Nephron (organoid): ENCODE measurements at regions not wholly inside any gene's neighbourhood (a gene's known extent, or its start where the extent isn't known, plus 50 kb on each side); places are given as distances from the start of the nearest gene placed in this dataset.
"Not testable (repeated sequence)": the region's sequence is repeated elsewhere in the genome, so short reads cannot be mapped to it uniquely, and the experiment has no call there.

ENCODE experiments used
- H3K27ac Mint-ChIP-seq, 3 experiments: 2 replicates each; pipeline ENCODE4 v1.8.0; 2020; ENCODE audit warnings: mixed read lengths in 3 of 3, mild to moderate bottlenecking in 2 of 3, moderate library complexity in 1 of 3
- H3K27me3 Mint-ChIP-seq: 2 replicates; pipeline ENCODE4 v1.8.0; 2021; ENCODE audit warnings: low read depth, mild to moderate bottlenecking, moderate library complexity, mixed read lengths
- H3K36me3 Mint-ChIP-seq: 2 replicates; pipeline ENCODE4 v1.8.0; 2020; ENCODE audit warnings: low read depth, mixed read lengths
- H3K4me1 Mint-ChIP-seq: 2 replicates; pipeline ENCODE4 v1.8.0; 2020; ENCODE audit warnings: mixed read lengths
- H3K4me3 Mint-ChIP-seq, 3 experiments: 2 replicates each; pipeline ENCODE4 v1.8.0; 2020; ENCODE audit warnings: mild to moderate bottlenecking in 3 of 3, mixed read lengths in 3 of 3, moderate library complexity in 2 of 3
- H3K9me3 Mint-ChIP-seq: 2 replicates; pipeline ENCODE4 v1.8.0; 2020; ENCODE audit warnings: mixed read lengths
- CTCF ChIP-seq, 3 experiments: fragments of 200-600 bp; sonication (generic); IDR thresholded peaks; one replicate each; pipeline ENCODE4 v1.5.0; 2021; ENCODE audit warnings: antibody characterized with exemption in 3 of 3; ENCODE audit not compliant: unreplicated experiment in 3 of 3

GRCh38 chr7:68088879-68089278 is 1092.2 kb downstream of the TYW1 start:
- Mint-ChIP-seq H3K27me3 (peaks cover 21% of the 10 kb centered on the region), H3K9me3 (peaks cover 27% of the 10 kb centered on the region)
- TF ChIP-seq CTCF (IDR thresholded peaks at IDR 0.05; ENCODE audit: unreplicated experiment in 3 of 3) = no peak

DNA sequence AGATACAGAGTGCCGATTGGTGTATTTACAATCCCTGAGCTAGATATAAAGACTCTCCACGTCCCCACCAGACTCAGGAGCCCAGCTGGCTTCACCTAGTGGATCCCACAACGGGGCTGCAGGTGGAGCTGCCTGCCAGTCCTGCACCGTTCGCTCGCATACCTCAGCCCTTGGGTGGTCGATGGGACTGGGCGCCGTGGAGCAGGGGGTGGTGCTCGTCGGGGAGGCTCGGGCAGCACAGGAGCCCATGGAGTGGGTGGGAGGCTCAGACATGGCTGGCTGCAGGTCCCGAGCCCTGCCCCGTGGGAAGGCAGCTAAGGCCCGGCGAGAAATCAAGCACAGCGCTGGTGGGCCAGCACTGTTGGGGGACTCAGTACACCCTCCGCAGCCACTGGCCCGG is 1093.6 kb downstream of the TYW1 start:
- Mint-ChIP-seq H3K9me3 (peaks cover 20% of the 10 kb centered on the region), H3K27me3 (peaks cover 17% of the 10 kb centered on the region)
- H3K36me3 Mint-ChIP-seq, H3K4me1 Mint-ChIP-seq, H3K4me3 Mint-ChIP-seq, H3K27ac Mint-ChIP-seq: not testable (repeated sequence)

More at GRCh38 chr7:68088879-68089278, 1092.2 kb downstream of the TYW1 start:
- Mint-ChIP-seq H3K4me3 (no peak overlapping the region), H3K4me1 (no peaks in the 10 kb centered on the region), H3K27ac (no peak overlapping the region), H3K36me3 (peaks cover 3% of the 10 kb centered on the region)

- Mint-ChIP-seq H3K9me3 (no peaks in the 10 kb centered on the region), H3K27ac (peak overlapping the region in 1 of 3 experiments; percentile 2), H3K27me3 (peaks cover 41% of the 10 kb centered on the region), H3K4me1 (peaks cover 5% of the 10 kb centered on the region), H3K36me3 (no peaks in the 10 kb centered on the region), H3K4me3 (no peak overlapping the region)
- no peak for TF ChIP-seq CTCF (IDR thresholded peaks at IDR 0.05; ENCODE audit: unreplicated experiment in 3 of 3)
Measured at GRCh38 chr7:68103319-68103718, 1106.7 kb downstream of the TYW1 start.

DNA sequence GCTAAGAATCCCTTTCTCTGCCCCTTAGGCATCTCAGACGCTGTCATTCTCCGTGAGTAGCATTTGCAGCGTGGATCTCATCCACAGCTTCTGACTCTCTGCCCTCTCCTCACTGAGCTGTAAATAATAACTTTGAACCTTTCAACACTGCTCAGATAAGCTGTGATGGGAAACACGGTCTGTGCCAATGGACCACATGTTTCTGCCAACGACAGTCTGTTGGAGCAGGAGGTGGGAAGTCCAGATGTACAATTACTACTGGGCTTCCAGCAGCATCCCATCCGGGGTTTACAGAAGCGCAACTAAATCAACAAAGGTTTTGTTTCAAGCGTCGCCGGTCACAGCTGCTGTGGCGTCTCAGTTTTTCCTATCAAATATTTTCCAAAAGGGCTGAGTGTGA is 1110.6 kb downstream of the TYW1 start:
- Mint-ChIP-seq H3K4me1 (peaks cover 5% of the 10 kb centered on the region), H3K4me3 (no peak overlapping the region), H3K9me3 (no peaks in the 10 kb centered on the region), H3K36me3 (no peaks in the 10 kb centered on the region), H3K27me3 (peaks cover 57% of the 10 kb centered on the region), H3K27ac (no peak overlapping the region)
- TF ChIP-seq CTCF (IDR thresholded peaks at IDR 0.05; ENCODE audit: unreplicated experiment in 3 of 3) = no peak

DNA sequence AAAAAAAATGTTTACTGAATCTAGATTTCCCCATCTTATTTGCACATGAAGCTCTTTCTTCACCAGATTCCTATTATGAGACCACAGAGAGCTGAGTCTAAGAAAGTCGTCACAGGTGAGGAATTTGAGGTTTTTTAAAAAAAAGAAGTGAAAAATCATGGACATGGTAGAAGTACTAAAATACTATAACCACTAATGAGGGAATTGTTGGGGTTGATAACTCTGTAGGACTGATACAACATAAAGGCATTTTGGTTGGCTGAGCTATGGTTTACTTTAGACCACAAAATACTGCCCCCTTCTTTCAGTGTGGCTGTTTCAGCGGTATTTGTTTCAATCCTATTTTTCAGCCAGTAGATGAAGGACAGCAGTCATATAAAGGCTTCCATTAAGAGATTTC is 1111.3 kb downstream of the TYW1 start:
- H3K27ac Mint-ChIP-seq = no peak overlapping the region
- H3K4me3 Mint-ChIP-seq = no peak overlapping the region
- H3K9me3 Mint-ChIP-seq = no peaks in the 10 kb centered on the region
- TF ChIP-seq CTCF (IDR thresholded peaks at IDR 0.05; ENCODE audit: unreplicated experiment in 3 of 3) = no peak
- no peaks in the 10 kb centered on the region for H3K36me3 Mint-ChIP-seq
- peaks cover 5% of the 10 kb centered on the region for H3K4me1 Mint-ChIP-seq
- peaks cover 58% of the 10 kb centered on the region for H3K27me3 Mint-ChIP-seq

DNA sequence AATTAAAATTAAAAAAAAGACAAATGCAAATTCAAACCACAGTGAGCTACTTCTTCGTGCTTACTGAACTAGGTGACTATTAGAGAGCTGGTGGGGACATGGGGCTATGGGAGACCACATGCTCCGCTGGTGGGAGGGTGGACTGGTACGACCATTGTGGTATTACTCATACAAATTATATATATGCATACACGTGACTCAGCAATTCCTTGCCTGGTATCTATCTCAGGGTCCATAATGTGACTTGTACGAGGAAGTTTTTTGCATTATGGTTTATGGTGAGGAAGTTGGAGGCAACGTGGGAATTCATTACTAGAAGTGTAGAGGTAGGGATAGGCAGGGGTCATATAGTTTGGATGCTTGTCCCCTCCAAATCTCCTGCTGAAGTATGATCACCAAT is 1112.7 kb downstream of the TYW1 start:
- H3K4me3 Mint-ChIP-seq = no peak overlapping the region

More for the DNA sequence above, 1112.7 kb downstream of the TYW1 start:
- TF ChIP-seq CTCF (IDR thresholded peaks at IDR 0.05; ENCODE audit: unreplicated experiment in 3 of 3) = no peak
- Mint-ChIP-seq H3K27ac (no peak overlapping the region), H3K4me1 (no peaks in the 10 kb centered on the region), H3K27me3 (peaks cover 53% of the 10 kb centered on the region), H3K36me3 (no peaks in the 10 kb centered on the region), H3K9me3 (no peaks in the 10 kb centered on the region)
